GM12878 (cell line): ENCODE measurements at regions not wholly inside any gene's neighbourhood (a gene's known extent, or its start where the extent isn't known, plus 50 kb on each side); places are given as distances from the start of the nearest gene placed in this dataset.

ENCODE experiments used
- ATAC-seq: fragments of 200-7000 bp; cut with Tn5 transposase; 3 replicates; pipeline ENCODE4 v1.9.1; 2020; ENCODE audit warnings: mild to moderate bottlenecking, moderate library complexity
- BruUV-seq: library from RNA; stranded (reverse); fragments of 400-500 nt; replicated peaks from 2 replicates; lab custom pipeline; 2021; lab: Mats Ljungman, UMichigan
- CTCF ChIA-PET: fragments of 300-600 bp; sonication (Branson Sonifier 250); formaldehyde crosslinking; extraction: SDS; loops from one replicate; lab custom pipeline; 2021; ENCODE audit warnings: inconsistent platforms; lab: Yijun Ruan, JAX
- POLR2A ChIA-PET: fragments of 350-600 bp; formaldehyde crosslinking; extraction: SDS; loops from one replicate; lab custom pipeline; 2021; ENCODE audit warnings: inconsistent platforms; lab: Charles Lee
- RAD21 ChIA-PET: fragments of 300-600 bp; sonication (Branson Sonifier 250); formaldehyde crosslinking; loops from one replicate; lab custom pipeline; 2023; ENCODE audit warnings: antibody characterized with exemption; ENCODE audit not compliant: unreplicated experiment; lab: Charles Lee
- SMC1A ChIA-PET: fragments of 300-600 bp; sonication (Branson Sonifier 250); formaldehyde crosslinking; loops from one replicate; lab custom pipeline; 2023; ENCODE audit not compliant: unreplicated experiment, uncharacterized antibody; lab: Charles Lee
- DNase-seq: peaks from one replicate; pipeline ENCODE4 v3.0.0-alpha.2; 2011; ENCODE audit warnings: low read depth, low spot score
- FAIRE-seq: peaks from 3 replicates; lab custom pipeline; 2011; peaks lifted over from hg19 to GRCh38; lab: Jason Lieb, UNC
- H2AFZ ChIP-seq: 2 replicates; pipeline ENCODE4 v1.6.0; 2011; ENCODE audit warnings: low read depth, low read length, control low read depth; ENCODE audit not compliant: control insufficient read depth
- H3K27ac ChIP-seq: 2 replicates; pipeline ENCODE4 v1.5.1; 2011; ENCODE audit warnings: control low read depth; ENCODE audit not compliant: control insufficient read depth, insufficient read depth
- H3K27me3 ChIP-seq, 2 experiments: replicated peaks in 1 of 2; 2 replicates each; pipeline versions ENCODE4 v1.6.0 to v1.6.1; 2011; ENCODE audit warnings: low read length in 1 of 2; ENCODE audit not compliant: control insufficient read depth in 2 of 2, insufficient read depth in 2 of 2
- H3K36me3 ChIP-seq, 2 experiments: 2 replicates each; pipeline ENCODE4 v1.5.1; 2011; ENCODE audit warnings: low read length in 1 of 2; ENCODE audit not compliant: control insufficient read depth in 2 of 2, insufficient read depth in 2 of 2
- H3K4me1 ChIP-seq: 2 replicates; pipeline ENCODE4 v1.6.1; 2011; ENCODE audit warnings: mild to moderate bottlenecking, low read length, moderate library complexity, mixed read lengths; ENCODE audit not compliant: control insufficient read depth, insufficient read depth
- H3K4me2 ChIP-seq: 2 replicates; pipeline ENCODE4 v1.6.0; 2011; ENCODE audit warnings: control low read depth; ENCODE audit not compliant: control insufficient read depth, insufficient read depth
- H3K4me3 ChIP-seq: fragments of 200-600 bp; sonication (generic); 2 replicates; pipeline ENCODE4 v1.5.1; 2016
- H3K79me2 ChIP-seq: 2 replicates; pipeline ENCODE4 v1.6.0; 2011; ENCODE audit warnings: low read length; ENCODE audit not compliant: control insufficient read depth, insufficient read depth
- H3K9ac ChIP-seq: 2 replicates; pipeline ENCODE4 v1.8.0; 2011; ENCODE audit warnings: low read length, control low read depth, mixed read lengths; ENCODE audit not compliant: control insufficient read depth, insufficient read depth
- H3K9me3 ChIP-seq: replicated peaks from 3 replicates; pipeline ENCODE4 v1.5.1; 2011; ENCODE audit warnings: mild to moderate bottlenecking, low read length; ENCODE audit not compliant: control insufficient read depth, insufficient read depth
- H4K20me1 ChIP-seq: 2 replicates; pipeline ENCODE4 v1.6.0; 2011; ENCODE audit not compliant: control insufficient read depth, insufficient read depth
- ATF7 ChIP-seq: fragments of 450-650 bp; IDR thresholded peaks from 2 replicates; pipeline ENCODE4 v1.6.1; 2016; ENCODE audit warnings: low read depth, mild to moderate bottlenecking
- BMI1 ChIP-seq: fragments of 450-650 bp; IDR thresholded peaks from 2 replicates; pipeline ENCODE4 v1.6.1; 2016; ENCODE audit warnings: mild to moderate bottlenecking, moderate library complexity, borderline replicate concordance
- E4F1 ChIP-seq: fragments of 450-650 bp; IDR thresholded peaks from 2 replicates; pipeline ENCODE4 v1.6.1; 2018; ENCODE audit warnings: borderline replicate concordance, mild to moderate bottlenecking; ENCODE audit not compliant: partially characterized antibody
- EGR1 ChIP-seq, 2 experiments: IDR thresholded peaks; 1 replicate in 1 of 2; 2 replicates in 1 of 2; pipeline ENCODE4 v1.6.1; 2011 to 2012; ENCODE audit warnings: low read depth in 2 of 2, low read length in 2 of 2, borderline replicate concordance in 1 of 2, mild to moderate bottlenecking in 1 of 2, moderate library complexity in 1 of 2
- HDGF ChIP-seq: fragments of 450-650 bp; IDR thresholded peaks from 2 replicates; pipeline ENCODE4 v1.6.1; 2016; ENCODE audit warnings: antibody characterized with exemption
- IKZF2 ChIP-seq, 2 experiments: fragments of 450-650 bp; IDR thresholded peaks; 2 replicates each; pipeline ENCODE4 v1.6.1; 2017; ENCODE audit warnings: mild to moderate bottlenecking in 2 of 2, moderate library complexity in 2 of 2
- LARP7 ChIP-seq: fragments of 450-650 bp; IDR thresholded peaks from 2 replicates; pipeline ENCODE4 v1.6.1; 2017; ENCODE audit warnings: mild to moderate bottlenecking
- NFYB ChIP-seq: IDR thresholded peaks from 2 replicates; pipeline ENCODE4 v1.6.1; 2011; ENCODE audit warnings: low read depth, mild to moderate bottlenecking, low read length, improper control_type of control experiment, moderate library complexity; ENCODE audit not compliant: insufficient read depth
- NR2C1 ChIP-seq: fragments of 450-650 bp; IDR thresholded peaks from 2 replicates; pipeline ENCODE4 v1.6.1; 2017; ENCODE audit warnings: antibody characterized with exemption, mild to moderate bottlenecking, moderate library complexity
- PAX5 ChIP-seq: IDR thresholded peaks from 2 replicates; pipeline ENCODE4 v1.6.1; 2011; ENCODE audit warnings: low read depth, low read length, borderline replicate concordance
- POLR2A ChIP-seq: IDR thresholded peaks from 2 replicates; pipeline ENCODE4 v1.6.1; 2011; ENCODE audit warnings: low read depth, mild to moderate bottlenecking, low read length
- RUNX3 ChIP-seq: IDR thresholded peaks from 2 replicates; pipeline ENCODE4 v1.6.1; 2012; ENCODE audit warnings: low read length, inconsistent platforms
- SIN3A ChIP-seq: IDR thresholded peaks from 2 replicates; pipeline ENCODE4 v1.6.1; 2012; ENCODE audit warnings: low read depth, low read length, improper control_type of control experiment
- SP1 ChIP-seq: IDR thresholded peaks from one replicate; pipeline ENCODE4 v1.6.1; 2011; ENCODE audit warnings: low read depth, low read length
- SUZ12 ChIP-seq: fragments of 200-600 bp; sonication (generic); IDR thresholded peaks from one replicate; pipeline ENCODE4 v1.6.1; 2018; ENCODE audit warnings: antibody characterized with exemption, mild to moderate bottlenecking; ENCODE audit not compliant: unreplicated experiment
- WRNIP1 ChIP-seq: IDR thresholded peaks from 2 replicates; pipeline ENCODE4 v1.6.1; 2011; ENCODE audit warnings: low read depth, low read length, improper control_type of control experiment, borderline replicate concordance
- ZNF207 ChIP-seq: fragments of 450-650 bp; IDR thresholded peaks from 2 replicates; pipeline ENCODE4 v1.6.1; 2014; ENCODE audit warnings: antibody characterized with exemption, mild to moderate bottlenecking, borderline replicate concordance
- ZNF24 ChIP-seq: fragments of 450-650 bp; IDR thresholded peaks from 2 replicates; pipeline ENCODE4 v1.6.1; 2017; ENCODE audit warnings: antibody characterized with exemption, mild to moderate bottlenecking
- WGBS: methylation state at CpG from one replicate; pipeline ENCODE4 v1.1.6; 2016; ENCODE audit warnings: low lambda C conversion rate; ENCODE audit not compliant: insufficient replicate concordance, insufficient coverage; ENCODE audit errors: missing lambda C conversion rate; 5-methylcytosine and 5-hydroxymethylcytosine counted together
- in situ Hi-C: fragments of 300-500 bp; cut with MboI; formaldehyde crosslinking; loops from 9 replicates; pipeline ENCODE4 v1.14.3; 2018; ENCODE audit warnings: mixed read lengths
- intact Hi-C: fragments of 100-400 bp; cut with micrococcal nuclease; formaldehyde crosslinking; loops from one replicate; pipeline ENCODE4 v1.14.2; 2022; ENCODE audit not compliant: unreplicated experiment

- Histone ChIP-seq H3K4me3 (no peak overlapping the region), H3K27ac (no peak overlapping the region), H4K20me1 (no peaks in the 10 kb centered on the region), H3K9ac (no peak overlapping the region), H3K27me3 (no peaks in the 10 kb centered on the region), H3K4me1 (peaks cover 2% of the 10 kb centered on the region; the same call in 1 of the 2 replicates), H3K4me2 (no peak overlapping the region), H3K36me3 (no peaks in the 10 kb centered on the region), H2AFZ (0 out of 2 replicates have a peak overlapping the region, but pooled peaks have one; percentile 29), H3K79me2 (no peaks in the 10 kb centered on the region), H3K9me3 (no peaks in the 10 kb centered on the region; the same call in 2 of the 3 replicates)
- no TSS peak for BruUV-seq
- SMC1A ChIA-PET, result interaction anchor here (0.5 kb wide), 1 partner anchor 638 kb away, joined by 3 read pairs; no protein-coding TSS in a partner anchor
- in situ Hi-C loops (no loop called here), intact Hi-C loops (no loop called here)
- DNase-seq, result no peak
- CTCF ChIA-PET, result no interaction called here
- RAD21 ChIA-PET, result no interaction called here
- WGBS, result 54% methylated on average over 4 of the region's 4 CpGs
- POLR2A ChIA-PET, result no interaction called here
- TF ChIP-seq SP1 (no peak), RUNX3 (peak; percentile 9; the same call in 1 of the 2 replicates)
- TF ChIP-seq, all 136 proteins: peak for 1
- ATAC-seq (no peak), FAIRE-seq (no peak)
Observed at GRCh38 chr10:3445648-3446047, 273.1 kb upstream of the PITRM1 start.

- Histone ChIP-seq H3K79me2 (no peaks in the 10 kb centered on the region), H2AFZ (no peak overlapping the region), H3K9me3 (no peaks in the 10 kb centered on the region; the same call in 1 of the 3 replicates), H3K4me3 (no peak overlapping the region), H3K9ac (no peak overlapping the region), H3K4me2 (no peak overlapping the region), H3K27me3 (no peaks in the 10 kb centered on the region), H3K27ac (no peak overlapping the region), H3K36me3 (no peaks in the 10 kb centered on the region), H3K4me1 (peaks cover 2% of the 10 kb centered on the region; the same call in 1 of the 2 replicates), H4K20me1 (no peaks in the 10 kb centered on the region)
- RAD21 ChIA-PET, result no interaction called here
- no peak for DNase-seq
- FAIRE-seq, result no peak
- SMC1A ChIA-PET, result no interaction called here
- BruUV-seq, result no TSS peak
- POLR2A ChIA-PET, result no interaction called here
- CTCF ChIA-PET, result no interaction called here
- no peak for ATAC-seq
- in situ Hi-C loops (no loop called here), intact Hi-C loops (no loop called here)
- 42% methylated on average over 7 of the region's 8 CpGs for WGBS
- no peak for TF ChIP-seq POLR2A
- no peak for TF ChIP-seq SIN3A
- no peak for TF ChIP-seq NR2C1
- no peak for TF ChIP-seq ZNF207
- no peak for TF ChIP-seq E4F1
- TF ChIP-seq LARP7, result no peak
- no peak for TF ChIP-seq BMI1
- no peak for TF ChIP-seq ZNF24
- no peak for TF ChIP-seq NFYB
- TF ChIP-seq PAX5, result no peak
- TF ChIP-seq IKZF2 (IDR thresholded peaks at IDR 0.05), result no peak
- no peak for TF ChIP-seq HDGF
- no peak for TF ChIP-seq ATF7
- no peak for TF ChIP-seq WRNIP1
- TF ChIP-seq SUZ12, result no peak
- no peak for TF ChIP-seq EGR1 (IDR thresholded peaks at IDR 0.05; ENCODE audit: borderline replicate concordance in 1 of 2, low read depth in 2 of 2, low read length in 2 of 2)
Observed at GRCh38 chr10:3442451-3442990, 269.9 kb upstream of the PITRM1 start.
